Adrenal gland (tissue), 5 donors: ENCODE measurements at regions not wholly inside any gene's neighbourhood (a gene's known extent, or its start where the extent isn't known, plus 50 kb on each side); places are given as distances from the start of the nearest gene placed in this dataset.

Experiments
- CTCF ChIP-seq, 6 experiments: fragments of 450-650 bp in 4 of 6; fragments of 200-600 bp in 2 of 6; sonication (generic) in 1 of 6; IDR thresholded peaks; 1 replicate in 5 of 6; 2 replicates in 1 of 6; pipeline versions ENCODE4 v1.5.1 to v1.8.0; 2016 to 2021; ENCODE audit warnings: antibody characterized with exemption in 6 of 6, mild to moderate bottlenecking in 2 of 6, moderate library complexity in 1 of 6
- POLR2A ChIP-seq, 2 donors: fragments of 450-650 bp; IDR thresholded peaks; one replicate each; pipeline ENCODE4 v1.6.1; 2017; ENCODE audit warnings: antibody characterized with exemption in 2 of 2, mild to moderate bottlenecking in 2 of 2, moderate library complexity in 1 of 2
- donor health status: DM: no; HTN: no; CAD: no.

GRCh38 chr3:107111872-107112271 is 265.4 kb upstream of the CCDC54 start:
- TF ChIP-seq CTCF (IDR thresholded peaks at IDR 0.05): no peak
- TF ChIP-seq POLR2A (IDR thresholded peaks at IDR 0.05): no peak
